GM19043 (cell line): ENCODE measurements at regions not wholly inside any gene's neighbourhood (a gene's known extent, or its start where the extent isn't known, plus 50 kb on each side); places are given as distances from the start of the nearest gene placed in this dataset.

ENCODE experiments used
- ATAC-seq: cut with Tn5 transposase; IDR thresholded peaks from one replicate; pipeline ENCODE4 v1.9.1; 2021; ENCODE audit warnings: low read depth; ENCODE audit not compliant: unreplicated experiment

- ATAC-seq: no peak
These were observed 62.9 kb upstream of the OXGR1 start for GRCh38 chr13:97057176-97057575.

DNA sequence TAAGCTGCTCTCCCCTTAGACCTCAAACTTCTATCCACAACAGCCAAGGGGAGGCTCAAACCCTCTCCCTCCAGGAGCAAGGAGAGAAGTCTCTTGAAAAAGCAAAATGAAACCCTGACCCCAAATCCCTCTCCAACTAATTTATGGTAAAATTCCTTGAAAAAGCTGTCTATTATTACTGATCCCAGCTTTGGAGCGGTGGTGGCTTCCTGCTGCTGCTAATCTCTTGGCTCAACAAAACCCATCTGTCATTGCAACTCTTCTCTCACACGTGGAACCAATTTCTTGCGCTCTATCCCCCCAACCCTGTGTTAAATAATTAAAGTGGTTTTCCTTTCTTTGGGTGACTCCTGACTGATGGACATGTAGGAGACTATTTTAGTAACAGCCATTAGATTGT, 64.1 kb upstream of the OXGR1 start:
- no peak for ATAC-seq

DNA sequence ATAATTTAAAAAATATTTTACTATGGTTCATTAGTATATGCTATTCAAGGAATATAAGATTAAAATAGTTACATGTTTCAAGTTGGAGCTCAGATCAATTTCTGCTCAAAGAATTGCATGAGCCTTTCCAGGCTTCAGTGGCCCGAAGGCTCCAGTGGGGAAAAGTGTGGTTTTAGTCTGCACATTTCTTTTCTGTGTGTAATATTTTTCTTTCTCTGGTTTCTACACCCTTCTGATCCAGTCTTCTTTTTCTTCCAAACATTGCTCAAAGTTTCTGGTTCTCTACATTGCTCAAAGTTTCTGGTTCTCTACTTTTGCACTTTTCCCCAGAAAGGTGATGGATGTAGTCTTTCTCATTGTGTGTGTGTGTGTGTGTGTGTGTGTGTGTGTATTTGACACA, 64.7 kb upstream of the OXGR1 start:
- no peak for ATAC-seq

DNA sequence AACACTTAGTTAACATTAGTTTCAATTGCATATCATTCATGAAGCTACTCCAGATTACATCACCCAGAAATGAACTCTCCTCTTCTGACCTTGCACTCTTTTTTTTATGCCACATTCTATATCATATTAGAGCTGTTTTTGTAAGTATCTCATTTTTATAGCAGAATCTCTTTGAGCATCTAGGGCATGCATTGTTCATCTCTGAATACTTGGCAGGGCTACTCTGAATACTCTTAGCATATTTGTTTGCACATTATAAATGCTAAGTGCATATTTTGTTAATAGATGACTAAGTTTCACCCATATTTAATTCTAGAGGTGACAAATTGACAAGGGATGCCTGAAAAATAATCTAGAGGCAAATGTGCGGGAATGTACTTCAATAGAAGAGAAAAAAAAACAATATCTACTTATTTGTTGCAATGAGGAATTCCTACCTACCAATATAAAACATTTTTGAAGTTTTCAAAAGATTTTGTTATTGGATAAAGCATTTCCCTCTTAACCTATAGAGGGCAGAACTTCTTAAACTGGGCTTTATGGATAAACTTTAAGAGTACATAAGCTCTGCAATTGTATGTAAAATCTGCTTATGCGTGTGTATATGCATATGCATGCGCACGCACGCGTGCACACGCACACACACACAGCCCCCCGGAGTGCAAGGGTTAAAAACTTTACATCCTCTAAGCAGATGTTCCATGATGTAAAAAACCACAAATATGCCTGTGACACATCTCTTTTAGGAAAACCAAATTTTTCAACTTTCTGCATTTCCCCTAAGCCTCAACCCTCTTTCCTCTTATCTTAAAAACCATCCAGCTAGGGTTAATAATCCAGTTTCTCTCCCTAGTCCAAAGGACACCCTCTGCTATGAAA, 73.0 kb upstream of the OXGR1 start:
- ATAC-seq: no peak

GRCh38 chr13:97068151-97068550, 73.9 kb upstream of the OXGR1 start:
- no peak for ATAC-seq

DNA sequence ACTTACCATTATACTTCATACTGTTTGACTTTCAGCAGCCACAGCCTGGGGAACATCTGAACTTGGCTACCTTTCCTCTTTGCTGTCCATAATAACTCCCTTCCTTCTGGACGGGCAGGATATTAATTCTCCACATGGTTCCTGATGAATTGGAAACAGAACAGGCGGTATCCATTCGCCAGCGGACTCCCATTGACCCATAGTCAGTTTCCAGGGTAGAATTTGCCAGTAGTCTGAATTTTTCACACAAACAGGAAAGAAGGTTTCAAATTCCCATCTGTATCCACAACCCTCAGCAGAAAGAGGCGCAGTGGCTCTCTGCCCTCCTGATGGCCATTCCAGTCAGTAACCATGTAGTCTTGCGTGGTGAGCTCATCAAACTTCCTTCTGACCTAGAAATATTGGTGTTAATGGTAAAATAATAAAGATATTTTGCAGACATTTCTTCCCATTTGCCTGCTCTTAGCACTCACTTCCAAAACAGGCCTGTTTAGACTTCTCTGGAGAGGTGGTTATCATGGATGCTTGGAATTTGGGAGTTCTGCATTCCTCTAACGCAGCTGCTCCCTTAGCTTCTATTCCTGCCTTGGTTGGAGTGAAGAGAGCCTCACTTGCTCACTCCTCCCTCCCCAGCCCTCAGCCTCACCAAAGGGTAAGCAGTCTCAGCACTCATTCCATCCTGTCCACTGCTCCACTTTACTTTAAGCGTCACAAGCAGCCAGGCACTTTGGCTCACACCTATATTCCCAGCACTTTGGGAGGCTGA, 75.0 kb upstream of the OXGR1 start:
- ATAC-seq: no peak

DNA sequence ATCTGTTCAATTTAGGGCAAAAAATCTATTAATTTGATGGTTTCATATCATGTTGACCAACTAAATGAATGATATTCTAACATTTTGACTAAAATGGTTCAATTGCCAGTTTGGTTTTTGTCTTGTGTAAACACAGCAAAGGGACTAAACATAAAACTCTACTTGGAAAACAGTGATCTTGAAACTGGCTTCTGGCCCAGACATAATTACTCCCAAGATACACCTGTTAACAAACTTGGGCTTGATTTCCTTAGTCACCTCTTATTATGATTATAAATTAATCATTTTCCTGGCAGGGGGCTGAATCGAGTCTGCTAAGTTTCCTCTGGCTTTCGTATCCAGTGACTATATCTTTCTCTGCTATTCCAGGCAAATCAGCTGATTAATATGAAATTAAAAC, 78.0 kb upstream of the OXGR1 start:
- no peak for ATAC-seq

- ATAC-seq: no peak
These were observed 80.3 kb upstream of the OXGR1 start for GRCh38 chr13:97074618-97075017.

DNA sequence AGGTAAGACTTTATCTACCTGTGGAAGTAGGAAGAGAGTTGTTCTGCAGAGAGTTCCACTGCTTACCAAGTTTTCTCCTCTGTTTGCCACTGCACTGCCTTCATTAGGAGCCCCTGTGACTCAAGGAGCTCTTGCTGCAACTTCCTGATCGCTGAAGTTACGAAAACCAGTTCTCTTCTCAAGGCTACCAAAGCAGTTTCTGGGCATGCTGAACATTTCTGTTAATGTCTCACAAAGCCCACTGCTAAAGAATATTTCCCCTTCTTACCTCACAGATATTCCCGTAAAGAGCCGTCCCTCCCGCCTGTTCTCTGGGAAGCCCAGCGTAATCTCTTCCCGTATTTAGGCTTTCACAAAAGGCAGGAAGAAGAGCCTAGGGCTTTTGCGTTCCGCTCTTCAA, 82.6 kb upstream of the OXGR1 start:
- ATAC-seq: no peak

- no peak for ATAC-seq
These were observed 83.1 kb upstream of the OXGR1 start for GRCh38 chr13:97077341-97077740.

DNA sequence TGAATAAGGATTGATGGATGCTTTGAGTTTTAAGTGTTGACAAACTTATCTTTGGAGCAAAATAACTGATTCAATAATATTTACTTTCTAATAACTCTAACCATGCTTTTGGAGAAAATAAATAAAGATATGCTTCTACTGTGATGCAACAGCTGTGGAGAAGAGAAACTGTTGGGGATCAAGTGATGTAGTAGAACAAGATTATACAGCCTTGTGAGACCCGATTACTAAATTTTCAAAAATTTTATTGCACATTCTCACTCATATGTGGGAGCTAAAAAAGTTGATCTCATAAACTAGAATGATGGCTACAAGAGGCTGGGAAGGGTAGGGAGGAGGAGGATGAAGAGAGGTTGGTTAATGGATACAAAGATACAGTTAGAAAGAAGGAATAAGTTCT, 85.5 kb upstream of the OXGR1 start:
- no peak for ATAC-seq

DNA sequence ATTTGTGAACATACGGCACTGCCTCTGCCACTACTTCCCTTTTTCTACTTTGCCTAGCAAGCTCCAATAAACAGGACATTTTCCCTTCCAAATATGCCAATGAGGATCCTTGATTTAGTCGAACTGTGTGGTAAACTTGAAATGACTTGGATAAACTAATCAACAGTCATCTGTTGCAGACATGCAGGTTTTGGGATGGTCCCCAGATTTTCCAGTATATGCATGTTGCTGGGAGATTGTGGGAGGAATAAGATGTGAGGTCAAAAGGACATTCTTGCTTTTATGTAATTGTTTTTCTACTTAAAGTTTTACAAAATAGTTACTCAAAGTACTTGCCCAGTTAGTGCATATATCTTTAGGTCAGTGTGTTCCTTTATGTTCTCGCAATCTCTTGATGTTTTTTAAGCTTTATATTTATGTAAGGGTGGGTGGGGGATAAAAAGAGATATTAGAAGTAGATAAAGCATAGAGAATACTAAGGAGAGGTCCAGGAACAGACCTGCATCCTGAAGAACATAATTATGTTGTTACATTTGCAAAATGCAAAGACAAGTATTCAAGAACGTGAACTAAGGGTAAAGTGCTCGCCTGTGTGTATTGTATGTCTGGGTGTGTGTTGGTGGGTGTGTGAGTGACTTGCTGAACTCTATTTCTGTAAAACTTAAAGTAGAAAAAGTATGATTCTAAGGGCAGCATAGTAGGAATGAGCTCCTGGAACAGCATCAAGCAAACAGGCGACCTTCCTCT, 88.4 kb upstream of the OXGR1 start:
- no peak for ATAC-seq

GRCh38 chr13:97091196-97091595, 96.9 kb upstream of the OXGR1 start:
- ATAC-seq: no peak

- no peak for ATAC-seq
These were observed 106.5 kb upstream of the OXGR1 start for GRCh38 chr13:97100821-97101220.

DNA sequence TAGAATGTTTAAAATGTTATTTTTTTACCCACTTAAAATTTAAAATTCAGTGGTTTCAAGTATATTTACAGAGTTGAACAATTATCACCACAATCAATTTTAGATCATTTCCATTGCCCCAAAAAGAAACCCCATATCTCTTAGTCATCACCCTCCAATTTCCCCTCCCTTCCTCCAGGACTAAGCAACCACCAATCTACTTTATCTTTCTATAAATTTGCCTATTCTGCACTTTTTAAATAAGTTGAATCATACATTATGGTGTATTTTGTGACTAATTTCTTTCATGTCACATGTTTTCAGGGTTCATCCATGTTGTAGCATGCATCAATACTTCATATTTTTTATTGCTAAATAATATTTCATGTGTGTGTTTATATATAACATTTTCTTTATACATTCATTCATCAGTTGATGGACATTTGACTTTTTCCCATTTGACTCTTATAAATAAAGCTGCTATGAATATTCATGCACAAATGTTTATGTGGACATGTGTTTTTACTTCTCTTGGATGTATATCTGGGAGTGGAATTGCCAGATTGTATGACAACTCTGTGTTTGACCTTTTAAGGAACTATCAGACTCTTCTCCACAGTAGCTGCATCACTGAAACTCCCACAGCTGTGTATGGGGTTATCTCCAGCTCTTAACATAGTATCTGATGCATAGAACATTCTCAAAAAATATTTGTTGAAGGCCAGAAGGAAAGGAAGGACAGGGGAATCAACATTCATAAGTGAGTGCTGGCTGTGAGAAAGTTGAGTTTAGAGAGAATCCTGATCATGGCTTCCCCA, 107.8 kb upstream of the OXGR1 start:
- no peak for ATAC-seq

GRCh38 chr13:97106323-97106722, 112.0 kb upstream of the OXGR1 start:
- no peak for ATAC-seq

DNA sequence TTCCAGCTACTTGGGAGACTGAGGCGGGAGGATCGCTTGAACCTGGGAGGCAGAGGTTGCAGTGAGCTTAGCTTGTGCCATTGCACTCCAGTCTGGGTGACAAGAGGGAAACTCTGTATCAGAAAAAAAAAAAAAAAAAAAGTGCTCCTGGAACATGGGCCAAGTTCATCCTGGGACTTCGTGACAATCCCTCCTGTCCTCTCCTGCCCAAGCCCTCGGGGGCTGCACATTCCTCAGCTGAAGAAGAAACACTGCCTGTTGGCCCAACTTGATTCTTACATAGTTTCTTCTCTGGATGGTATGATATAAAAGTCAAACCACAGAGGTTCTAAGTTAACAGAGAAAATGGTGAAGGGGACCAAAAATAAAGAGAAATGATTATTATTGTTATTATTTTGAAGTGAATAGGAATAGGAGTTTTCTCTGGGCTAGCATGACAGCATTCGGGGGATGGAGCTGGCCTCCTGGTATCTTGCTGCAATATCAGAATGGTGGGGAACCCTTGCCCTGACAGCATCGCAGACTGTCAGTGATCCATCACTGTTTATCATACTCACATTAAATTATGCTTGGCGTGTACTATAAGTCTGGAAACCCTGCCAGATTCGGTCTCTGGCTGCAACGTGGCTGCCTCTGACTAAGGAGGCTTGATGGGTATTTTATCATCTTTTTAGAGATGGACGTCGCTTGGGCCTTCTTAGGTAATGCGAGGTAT, 113.7 kb upstream of the OXGR1 start:
- ATAC-seq: no peak

- no peak for ATAC-seq
These were observed 113.6 kb upstream of the MBNL2 start for GRCh38 chr13:97108530-97108900.

- no peak for ATAC-seq
These were observed 112.9 kb upstream of the MBNL2 start for GRCh38 chr13:97109256-97109655.
